ENCODE measurements at regions not wholly inside any gene's neighbourhood (a gene's known extent, or its start where the extent isn't known, plus 50 kb on each side); places are given as distances from the start of the nearest gene placed in this dataset.

GRCh38 chr10:33901166-33901565, 566.7 kb upstream of the NRP1 start:
- Histone ChIP-seq H3K27ac (no peak overlapping the region), H3K27me3 (no peaks in the 10 kb centered on the region), H3K4me1 (peaks cover 31% of the 10 kb centered on the region), H3K9me3 (no peaks in the 10 kb centered on the region), H3K4me3 (no peak overlapping the region), H3K36me3 (no peaks in the 10 kb centered on the region)
- DNase-seq (ENCODE audit: extremely low spot score in 2 of 2): no peak
- intact Hi-C loops (cut with DNase I): no loop called here
- TF ChIP-seq POLR2A (IDR thresholded peaks at IDR 0.05) (no peak), CTCF (IDR thresholded peaks at IDR 0.05) (no peak)

- Histone ChIP-seq H3K36me3 (no peaks in the 10 kb centered on the region), H3K27me3 (no peaks in the 10 kb centered on the region), H3K9me3 (no peaks in the 10 kb centered on the region), H3K4me3 (no peak overlapping the region), H3K27ac (no peak overlapping the region), H3K4me1 (peaks cover 31% of the 10 kb centered on the region)
- TF ChIP-seq POLR2AphosphoS5 (IDR thresholded peaks at IDR 0.05; ENCODE audit: insufficient read depth in 1 of 2, low read depth in 1 of 2) (no peak), POLR2A (IDR thresholded peaks at IDR 0.05) (no peak), CTCF (IDR thresholded peaks at IDR 0.05) (no peak)
- intact Hi-C loops (cut with DNase I): no loop called here
- DNase-seq (ENCODE audit: extremely low spot score in 2 of 2): no peak
Measured at GRCh38 chr10:33900596-33900995, 566.1 kb upstream of the NRP1 start.

GRCh38 chr10:33899578-33900531, 565.4 kb upstream of the NRP1 start:
- no peaks in the 10 kb centered on the region for H3K36me3 ChIP-seq
- no peaks in the 10 kb centered on the region for H3K27me3 ChIP-seq
- H3K4me1 ChIP-seq: peaks cover 31% of the 10 kb centered on the region
- H3K27ac ChIP-seq: peak overlapping the region; percentile 1
- TF ChIP-seq POLR2AphosphoS5 (IDR thresholded peaks at IDR 0.05; ENCODE audit: insufficient read depth in 1 of 2, low read depth in 1 of 2): peak in 1 of 2 donors; percentile 49
- TF ChIP-seq CTCF (IDR thresholded peaks at IDR 0.05): no peak
- intact Hi-C loops (cut with DNase I): no loop called here
- no peak overlapping the region for H3K4me3 ChIP-seq
- no peak for DNase-seq (ENCODE audit: extremely low spot score in 2 of 2)
- no peaks in the 10 kb centered on the region for H3K9me3 ChIP-seq

- Histone ChIP-seq H3K4me3 (no peak overlapping the region), H3K4me1 (peaks cover 31% of the 10 kb centered on the region), H3K9me3 (no peaks in the 10 kb centered on the region), H3K27ac (no peak overlapping the region), H3K36me3 (no peaks in the 10 kb centered on the region), H3K27me3 (no peaks in the 10 kb centered on the region)
- intact Hi-C loops (cut with DNase I): no loop called here
- TF ChIP-seq POLR2A (IDR thresholded peaks at IDR 0.05) (no peak), POLR2AphosphoS5 (IDR thresholded peaks at IDR 0.05; ENCODE audit: insufficient read depth in 1 of 2, low read depth in 1 of 2) (peak in 1 of 2 donors; percentile 45)
- no peak for DNase-seq (ENCODE audit: extremely low spot score in 2 of 2)
Measured at GRCh38 chr10:33897291-33897752, 562.9 kb upstream of the NRP1 start.

GRCh38 chr10:33893506-33893905, 559.0 kb upstream of the NRP1 start:
- no peak for DNase-seq (ENCODE audit: extremely low spot score in 2 of 2)
- Histone ChIP-seq H3K4me1 (peaks cover 9% of the 10 kb centered on the region), H3K9me3 (no peaks in the 10 kb centered on the region), H3K4me3 (no peak overlapping the region), H3K27ac (no peak overlapping the region), H3K27me3 (no peaks in the 10 kb centered on the region), H3K36me3 (no peaks in the 10 kb centered on the region)
- TF ChIP-seq POLR2AphosphoS5 (IDR thresholded peaks at IDR 0.05; ENCODE audit: insufficient read depth in 1 of 2, low read depth in 1 of 2): peak in 1 of 2 donors; percentile 16
- no peak for TF ChIP-seq CTCF (IDR thresholded peaks at IDR 0.05)
- intact Hi-C loops (cut with DNase I): no loop called here
